CD14-positive monocyte (primary cell): ENCODE measurements at regions not wholly inside any gene's neighbourhood (a gene's known extent, or its start where the extent isn't known, plus 50 kb on each side); places are given as distances from the start of the nearest gene placed in this dataset.

Experiments used
- DNase-seq, 3 donors: peaks; one replicate each; pipeline ENCODE4 v3.0.0-alpha.2; 2011 to 2022
- H2AFZ ChIP-seq: 2 replicates; pipeline ENCODE4 v1.6.0; 2012; ENCODE audit warnings: mild to moderate bottlenecking, low read depth, low read length, inconsistent platforms; ENCODE audit not compliant: insufficient read depth, poor library complexity, severe bottlenecking
- H3K27ac ChIP-seq, 2 donors: 1 replicate in 1 of 2; 2 replicates in 1 of 2; pipeline ENCODE4 v1.5.1; 2012 to 2013; ENCODE audit warnings: low read length in 2 of 2, control low read depth in 1 of 2, inconsistent platforms in 1 of 2, low read depth in 1 of 2, mild to moderate bottlenecking in 1 of 2
- H3K27me3 ChIP-seq, 2 donors: one replicate each; pipeline versions ENCODE4 v1.6.0 to v1.6.1; 2011 to 2013; ENCODE audit warnings: low read length in 2 of 2; ENCODE audit not compliant: control insufficient read depth in 2 of 2, insufficient read depth in 2 of 2
- H3K36me3 ChIP-seq, 2 donors: replicated peaks in 1 of 2; 1 replicate in 1 of 2; 2 replicates in 1 of 2; pipeline versions ENCODE4 v1.5.1 to v1.6.1; 2012 to 2013; ENCODE audit warnings: low read length in 2 of 2, control low read depth in 1 of 2, inconsistent platforms in 1 of 2, mild to moderate bottlenecking in 1 of 2; ENCODE audit not compliant: insufficient read depth in 2 of 2, control insufficient read depth in 1 of 2
- H3K4me1 ChIP-seq, 2 donors: 1 replicate in 1 of 2; 2 replicates in 1 of 2; pipeline versions ENCODE4 v1.5.1 to v1.6.1; 2012 to 2013; ENCODE audit warnings: low read length in 2 of 2, control low read depth in 1 of 2, inconsistent platforms in 1 of 2, mild to moderate bottlenecking in 1 of 2, moderate library complexity in 1 of 2; ENCODE audit not compliant: insufficient read depth in 2 of 2, control insufficient read depth in 1 of 2
- H3K4me2 ChIP-seq: replicated peaks from 2 replicates; pipeline ENCODE3; 2012; ENCODE audit warnings: low read length, moderate library complexity, mild to moderate bottlenecking; ENCODE audit not compliant: poor library complexity, severe bottlenecking; ENCODE audit errors: extremely low read depth
- H3K4me3 ChIP-seq, 3 experiments: fragments of 200-600 bp in 1 of 3; sonication (generic) in 1 of 3; replicated peaks in 1 of 3; 1 replicate in 2 of 3; 2 replicates in 1 of 3; pipeline ENCODE4 v1.5.1; 2011 to 2013; ENCODE audit warnings: low read length in 3 of 3, mild to moderate bottlenecking in 3 of 3, control low read depth in 2 of 3, low read depth in 2 of 3, inconsistent platforms in 1 of 3, moderate library complexity in 1 of 3
- H3K79me2 ChIP-seq: 2 replicates; pipeline ENCODE4 v1.6.0; 2012; ENCODE audit warnings: mild to moderate bottlenecking, control low read depth, inconsistent platforms, low read length, moderate library complexity; ENCODE audit not compliant: insufficient read depth
- H3K9ac ChIP-seq: 2 replicates; pipeline ENCODE4 v1.6.0; 2017; ENCODE audit warnings: low read length, mild to moderate bottlenecking; ENCODE audit not compliant: insufficient read depth, poor library complexity, severe bottlenecking
- H3K9me3 ChIP-seq, 2 donors: replicated peaks in 1 of 2; 1 replicate in 1 of 2; 2 replicates in 1 of 2; pipeline versions ENCODE4 v1.5.1 to v1.6.1; 2012 to 2013; ENCODE audit warnings: low read length in 2 of 2, control low read depth in 1 of 2; ENCODE audit not compliant: control insufficient read depth in 1 of 2, insufficient read depth in 1 of 2
- H4K20me1 ChIP-seq: 2 replicates; pipeline ENCODE4 v1.6.0; 2012; ENCODE audit warnings: mild to moderate bottlenecking, low read length, control low read depth, moderate library complexity; ENCODE audit not compliant: insufficient read depth
- H3K27ac Mint-ChIP-seq, 7 donors: one replicate each; pipeline ENCODE4 v1.8.0; 2020; ENCODE audit warnings: mild to moderate bottlenecking in 7 of 7, mixed read lengths in 7 of 7, moderate library complexity in 6 of 7, inconsistent platforms in 2 of 7
- H3K27me3 Mint-ChIP-seq, 3 donors: one replicate each; pipeline ENCODE4 v1.8.0; 2021 to 2022; ENCODE audit warnings: low read depth in 3 of 3, mild to moderate bottlenecking in 3 of 3, mixed read lengths in 3 of 3, moderate library complexity in 3 of 3, inconsistent platforms in 1 of 3
- H3K36me3 Mint-ChIP-seq, 2 donors: one replicate each; pipeline ENCODE4 v1.8.0; 2020; ENCODE audit warnings: mixed read lengths in 2 of 2, inconsistent platforms in 1 of 2, mild to moderate bottlenecking in 1 of 2
- H3K4me1 Mint-ChIP-seq: one replicate; pipeline ENCODE4 v1.8.0; 2020; ENCODE audit warnings: mild to moderate bottlenecking, mixed read lengths
- H3K4me3 Mint-ChIP-seq, 2 donors: one replicate each; pipeline ENCODE4 v1.8.0; 2020; ENCODE audit warnings: mild to moderate bottlenecking in 2 of 2, mixed read lengths in 2 of 2, moderate library complexity in 1 of 2
- H3K9me3 Mint-ChIP-seq, 7 donors: one replicate each; pipeline ENCODE4 v1.8.0; 2020 to 2022; ENCODE audit warnings: mixed read lengths in 7 of 7, mild to moderate bottlenecking in 6 of 7, moderate library complexity in 6 of 7, inconsistent platforms in 2 of 7
- CTCF ChIP-seq: fragments of 200-600 bp; IDR thresholded peaks from one replicate; pipeline ENCODE4 v1.8.0; 2022; ENCODE audit warnings: antibody characterized with exemption, mild to moderate bottlenecking
- WGBS: methylation state at CpG from one replicate; pipeline ENCODE4 v1.1.5; 2013; ENCODE audit warnings: missing lambda C conversion rate; ENCODE audit not compliant: insufficient coverage; 5-methylcytosine and 5-hydroxymethylcytosine counted together
- intact Hi-C, 2 donors: fragments of 100-400 bp; cut with micrococcal nuclease; formaldehyde crosslinking; loops; one replicate each; pipeline versions ENCODE4 v1.15.0 to v1.15.1; 2023

GRCh38 chr16:62963846-62964245, 927.6 kb upstream of the CDH8 start:
- no CpG with 5 or more reads among the region's 2 CpGs for WGBS
- no peak overlapping the region for H3K27ac Mint-ChIP-seq

GRCh38 chr16:62955033-62955349, 918.8 kb upstream of the CDH8 start:
- Mint-ChIP-seq H3K27me3 (no peaks in the 10 kb centered on the region), H3K36me3 (no peaks in the 10 kb centered on the region), H3K9me3 (peaks cover 0 to 10% (median 3%) of the 10 kb centered on the region in 7 donors), H3K27ac (no peak overlapping the region), H3K4me3 (no peak overlapping the region), H3K4me1 (no peaks in the 10 kb centered on the region)
- Histone ChIP-seq H3K4me2 (no peak overlapping the region), H3K79me2 (no peaks in the 10 kb centered on the region), H3K9ac (no peak overlapping the region), H2AFZ (no peak overlapping the region), H3K36me3 (no peaks in the 10 kb centered on the region), H4K20me1 (no peaks in the 10 kb centered on the region), H3K27me3 (no peaks in the 10 kb centered on the region), H3K4me3 (no peak overlapping the region), H3K27ac (no peak overlapping the region), H3K4me1 (no peaks in the 10 kb centered on the region), H3K9me3 (no peaks in the 10 kb centered on the region)
- WGBS = 55% methylated on average over 4 of the region's 7 CpGs
- no peak for TF ChIP-seq CTCF
- intact Hi-C loops = no loop called here
- DNase-seq = no peak

More at GRCh38 chr16:62963846-62964245, 927.6 kb upstream of the CDH8 start:
- Histone ChIP-seq H3K79me2 (no peaks in the 10 kb centered on the region), H3K27me3 (no peaks in the 10 kb centered on the region), H3K4me2 (no peak overlapping the region), H3K36me3 (no peaks in the 10 kb centered on the region), H3K4me3 (no peak overlapping the region), H2AFZ (no peak overlapping the region), H3K27ac (no peak overlapping the region), H3K4me1 (no peaks in the 10 kb centered on the region), H4K20me1 (no peaks in the 10 kb centered on the region), H3K9me3 (no peaks in the 10 kb centered on the region), H3K9ac (no peak overlapping the region)
- TF ChIP-seq CTCF = no peak
- H3K4me1 Mint-ChIP-seq = no peaks in the 10 kb centered on the region
- peaks cover 0 to 4% (median 1%) of the 10 kb centered on the region in 7 donors for H3K9me3 Mint-ChIP-seq
- no peak overlapping the region for H3K4me3 Mint-ChIP-seq
- DNase-seq = no peak
- intact Hi-C loops = no loop called here
- H3K36me3 Mint-ChIP-seq = no peaks in the 10 kb centered on the region
- peaks cover 0 to 3% (median 0%) of the 10 kb centered on the region in 3 donors for H3K27me3 Mint-ChIP-seq
